Right ventricle myocardium superior (tissue), 1 donor: ENCODE measurements at regions not wholly inside any gene's neighbourhood (a gene's known extent, or its start where the extent isn't known, plus 50 kb on each side); places are given as distances from the start of the nearest gene placed in this dataset.

Source experiments
- ATAC-seq: fragments of 200-7000 bp; cut with Tn5 transposase; one replicate; pipeline ENCODE4 v1.9.1; 2020; ENCODE audit warnings: mild to moderate bottlenecking; ENCODE audit not compliant: poor library complexity
- DNase-seq: peaks from one replicate; pipeline ENCODE4 v3.0.0-alpha.2; 2020
- intact Hi-C: fragments of 100-400 bp; cut with DNase I; formaldehyde crosslinking; loops from one replicate; pipeline ENCODE4 v1.11.2; 2022
- donor health status: DM: no; HTN: yes; CAD: no; lungs with severe emphysema.

- no peak for ATAC-seq
- intact Hi-C loops = no loop called here
Measured at GRCh38 chr13:74444864-74445479, 310.8 kb upstream of the KLF12 start.

GRCh38 chr13:74444161-74444571, 310.0 kb upstream of the KLF12 start:
- intact Hi-C loops = no loop called here
- no peak for ATAC-seq
- no peak for DNase-seq

More at GRCh38 chr13:74444864-74445479, 310.8 kb upstream of the KLF12 start:
- DNase-seq = no peak

GRCh38 chr13:74443631-74444030, 309.4 kb upstream of the KLF12 start:
- DNase-seq = no peak
- ATAC-seq = no peak

GRCh38 chr13:74442751-74443150, 308.5 kb upstream of the KLF12 start:
- intact Hi-C loops = no loop called here
- no peak for DNase-seq
- no peak for ATAC-seq

More at GRCh38 chr13:74443631-74444030, 309.4 kb upstream of the KLF12 start:
- intact Hi-C loops = no loop called here

GRCh38 chr13:74438901-74439300, 304.7 kb upstream of the KLF12 start:
- DNase-seq = no peak
- no peak for ATAC-seq
- intact Hi-C loops = no loop called here

GRCh38 chr13:74434782-74435181, 300.6 kb upstream of the KLF12 start:
- intact Hi-C loops = no loop called here

GRCh38 chr13:74424455-74424854, 290.3 kb upstream of the KLF12 start:
- DNase-seq (no peak), ATAC-seq (no peak)
- intact Hi-C loops = no loop called here

More at GRCh38 chr13:74434782-74435181, 300.6 kb upstream of the KLF12 start:
- DNase-seq (no peak), ATAC-seq (no peak)

GRCh38 chr13:74423434-74423833, 289.2 kb upstream of the KLF12 start:
- no peak for DNase-seq
- no peak for ATAC-seq
- intact Hi-C loops = no loop called here

- DNase-seq (no peak), ATAC-seq (no peak)
- intact Hi-C loops = no loop called here
Measured at GRCh38 chr13:74414458-74414857, 280.3 kb upstream of the KLF12 start.

- DNase-seq = no peak
- ATAC-seq = no peak
- intact Hi-C loops = no loop called here
Measured at GRCh38 chr13:74413482-74413881, 279.3 kb upstream of the KLF12 start.

GRCh38 chr13:74409551-74409950, 275.3 kb upstream of the KLF12 start:
- DNase-seq = no peak
- ATAC-seq = no peak
- intact Hi-C loops = no loop called here

- DNase-seq (no peak), ATAC-seq (no peak)
- intact Hi-C loops = no loop called here
Measured at GRCh38 chr13:74406420-74406819, 272.2 kb upstream of the KLF12 start.

GRCh38 chr13:74398599-74398998, 264.4 kb upstream of the KLF12 start:
- ATAC-seq = no peak
- intact Hi-C loops = no loop called here
- DNase-seq = no peak

- ATAC-seq (no peak), DNase-seq (no peak)
- intact Hi-C loops = no loop called here
Measured at GRCh38 chr13:74389056-74389455, 254.9 kb upstream of the KLF12 start.

- DNase-seq = no peak
- intact Hi-C loops = no loop called here
- ATAC-seq = no peak
Measured at GRCh38 chr13:74388626-74389025, 254.4 kb upstream of the KLF12 start.

GRCh38 chr13:74372511-74372910, 238.3 kb upstream of the KLF12 start:
- ATAC-seq (no peak), DNase-seq (no peak)
- intact Hi-C loops = no loop called here

GRCh38 chr13:74367193-74367592, 233.0 kb upstream of the KLF12 start:
- DNase-seq (no peak), ATAC-seq (no peak)
- intact Hi-C loops = no loop called here

- no peak for ATAC-seq
- DNase-seq = no peak
- intact Hi-C loops = no loop called here
Measured at GRCh38 chr13:74361274-74361673, 227.1 kb upstream of the KLF12 start.

- no peak for ATAC-seq
- no peak for DNase-seq
- intact Hi-C loops = no loop called here
Measured at GRCh38 chr13:74346960-74347359, 212.8 kb upstream of the KLF12 start.

- intact Hi-C loops = no loop called here
- no peak for DNase-seq
- no peak for ATAC-seq
Measured at GRCh38 chr13:74338341-74338740, 204.1 kb upstream of the KLF12 start.

- intact Hi-C loops = no loop called here
- no peak for ATAC-seq
- DNase-seq = no peak
Measured at GRCh38 chr13:74336546-74336945, 202.3 kb upstream of the KLF12 start.
